GM23338 (cell line): ENCODE measurements at regions not wholly inside any gene's neighbourhood (a gene's known extent, or its start where the extent isn't known, plus 50 kb on each side); places are given as distances from the start of the nearest gene placed in this dataset.

Source experiments
- ATAC-seq: fragments of 200-7000 bp; cut with Tn5 transposase; 3 replicates; pipeline ENCODE4 v1.9.1; 2020
- DNase-seq: peaks from one replicate; pipeline ENCODE4 v3.0.0-alpha.2; 2015; ENCODE audit warnings: low spot score
- H2AFZ ChIP-seq: fragments of 200-600 bp; sonication (generic); 2 replicates; pipeline ENCODE4 v1.8.0; 2016; ENCODE audit warnings: antibody characterized with exemption, mild to moderate bottlenecking, moderate library complexity
- H3F3A ChIP-seq: fragments of 200-600 bp; sonication (generic); replicated peaks from 2 replicates; pipeline ENCODE4 v1.8.0; 2017; ENCODE audit warnings: antibody characterized with exemption, mixed run types, low read depth
- H3K27ac ChIP-seq: fragments of 200-600 bp; sonication (generic); 2 replicates; pipeline ENCODE4 v1.6.1; 2016; ENCODE audit warnings: low read depth
- H3K27me3 ChIP-seq: fragments of 200-600 bp; sonication (generic); 2 replicates; pipeline ENCODE4 v1.8.0; 2016; ENCODE audit warnings: mild to moderate bottlenecking, mixed run types, moderate library complexity; ENCODE audit not compliant: insufficient read depth
- H3K36me3 ChIP-seq: fragments of 200-600 bp; sonication (generic); 2 replicates; pipeline ENCODE4 v1.8.0; 2016; ENCODE audit warnings: mild to moderate bottlenecking; ENCODE audit not compliant: insufficient read depth
- H3K4me1 ChIP-seq: fragments of 200-600 bp; sonication (generic); 2 replicates; pipeline ENCODE4 v1.8.0; 2016; ENCODE audit warnings: mild to moderate bottlenecking, moderate library complexity; ENCODE audit not compliant: insufficient read depth
- H3K4me2 ChIP-seq: fragments of 200-600 bp; sonication (generic); 2 replicates; pipeline ENCODE4 v1.7.1; 2017; ENCODE audit warnings: mixed run types
- H3K4me3 ChIP-seq: fragments of 200-600 bp; sonication (generic); 2 replicates; pipeline ENCODE4 v1.6.1; 2016; ENCODE audit warnings: mixed run types
- H3K79me2 ChIP-seq: fragments of 200-600 bp; sonication (generic); replicated peaks from 2 replicates; pipeline ENCODE4 v1.8.0; 2017; ENCODE audit warnings: mild to moderate bottlenecking; ENCODE audit not compliant: insufficient read depth
- H3K9me2 ChIP-seq: fragments of 200-600 bp; sonication (generic); 2 replicates; pipeline ENCODE4 v1.8.0; 2017; ENCODE audit not compliant: insufficient read depth
- H4K20me1 ChIP-seq: fragments of 200-600 bp; sonication (generic); replicated peaks from 2 replicates; pipeline ENCODE4 v1.8.0; 2017; ENCODE audit warnings: mild to moderate bottlenecking; ENCODE audit not compliant: insufficient read depth
- H3K27ac Mint-ChIP-seq: 2 replicates; pipeline ENCODE4 v1.8.0; 2020; ENCODE audit warnings: inconsistent platforms, mild to moderate bottlenecking, moderate library complexity, mixed read lengths
- H3K27me3 Mint-ChIP-seq: 3 replicates; pipeline ENCODE4 v1.8.0; 2022; ENCODE audit warnings: low read depth, mild to moderate bottlenecking, moderate library complexity, mixed read lengths, inconsistent platforms; ENCODE audit not compliant: insufficient read depth, poor library complexity
- H3K36me3 Mint-ChIP-seq: 3 replicates; pipeline ENCODE4 v1.8.0; 2021; ENCODE audit warnings: low read depth, mild to moderate bottlenecking, inconsistent platforms, moderate library complexity, mixed read lengths
- H3K4me1 Mint-ChIP-seq: 3 replicates; pipeline ENCODE4 v1.8.0; 2020; ENCODE audit warnings: mild to moderate bottlenecking, inconsistent platforms, mixed read lengths
- H3K4me3 Mint-ChIP-seq: 3 replicates; pipeline ENCODE4 v1.8.0; 2021; ENCODE audit warnings: moderate library complexity, mild to moderate bottlenecking, inconsistent platforms, mixed read lengths
- H3K9me3 Mint-ChIP-seq: 3 replicates; pipeline ENCODE4 v1.8.0; 2020; ENCODE audit warnings: moderate library complexity, mild to moderate bottlenecking, inconsistent platforms, mixed read lengths
- CREB1 ChIP-seq: fragments of 250-450 bp; sonication (Bioruptor Pico); IDR thresholded peaks from 2 replicates; pipeline ENCODE4 v1.5.0; 2020; ENCODE audit warnings: low read depth, mild to moderate bottlenecking, moderate library complexity
- CTCF ChIP-seq, 2 experiments: fragments of 200-600 bp in 1 of 2; sonication (generic) in 1 of 2; conservative IDR thresholded peaks; 2 replicates each; pipeline versions ENCODE4 v1.5.1 to v1.6.1; 2016 to 2017; ENCODE audit warnings: antibody characterized with exemption in 2 of 2, low read depth in 2 of 2, mild to moderate bottlenecking in 2 of 2, moderate library complexity in 1 of 2
- ETS1 ChIP-seq: IDR thresholded peaks from 2 replicates; pipeline ENCODE4 v1.6.1; 2016; ENCODE audit warnings: antibody characterized with exemption
- EZH2 ChIP-seq: fragments of 200-600 bp; sonication (generic); IDR thresholded peaks from one replicate; pipeline ENCODE4 v1.8.0; 2017; ENCODE audit warnings: antibody characterized with exemption, mild to moderate bottlenecking, low read depth; ENCODE audit not compliant: unreplicated experiment
- EZH2phosphoT487 ChIP-seq: fragments of 200-600 bp; sonication (generic); IDR thresholded peaks from one replicate; pipeline ENCODE4 v1.8.1; 2018; ENCODE audit warnings: antibody characterized with exemption; ENCODE audit not compliant: unreplicated experiment
- JUNB ChIP-seq: IDR thresholded peaks from one replicate; pipeline ENCODE4 v1.6.1; 2016; ENCODE audit warnings: antibody characterized with exemption; ENCODE audit not compliant: unreplicated experiment
- NANOG ChIP-seq: IDR thresholded peaks from 2 replicates; pipeline ENCODE4 v1.6.1; 2016; ENCODE audit warnings: antibody characterized with exemption, borderline replicate concordance
- POLR2AphosphoS5 ChIP-seq: IDR thresholded peaks from 2 replicates; pipeline ENCODE4 v1.6.1; 2016; ENCODE audit warnings: antibody characterized with exemption, low read depth
- REST ChIP-seq: IDR thresholded peaks from one replicate; pipeline ENCODE4 v1.6.1; 2018; ENCODE audit warnings: antibody characterized with exemption; ENCODE audit not compliant: unreplicated experiment
- STAT1 ChIP-seq: IDR thresholded peaks from one replicate; pipeline ENCODE4 v1.6.1; 2016; ENCODE audit warnings: antibody characterized with exemption; ENCODE audit not compliant: unreplicated experiment
- ZNF114 ChIP-seq: fragments of 250-450 bp; sonication (Bioruptor Pico); IDR thresholded peaks from 2 replicates; pipeline ENCODE4 v1.5.0; 2020; ENCODE audit warnings: mild to moderate bottlenecking, moderate library complexity
- ZNF331 ChIP-seq: fragments of 250-450 bp; sonication (Bioruptor Pico); IDR thresholded peaks from 2 replicates; pipeline ENCODE4 v1.5.0; 2020; ENCODE audit warnings: low read depth, mild to moderate bottlenecking, moderate library complexity
- ZNF462 ChIP-seq: fragments of 250-450 bp; sonication (Bioruptor Pico); IDR thresholded peaks from 2 replicates; pipeline ENCODE4 v1.5.0; 2020; ENCODE audit warnings: mild to moderate bottlenecking, moderate library complexity

- DNase-seq (no peak), ATAC-seq (no peak)
- Histone ChIP-seq H3K4me2 (no peak overlapping the region), H4K20me1 (no peaks in the 10 kb centered on the region), H3F3A (no peaks in the 10 kb centered on the region), H3K9me2 (peaks cover 5% of the 10 kb centered on the region; the same call in 1 of the 2 replicates), H3K4me3 (no peak overlapping the region), H3K4me1 (peaks cover 4% of the 10 kb centered on the region; the same call in 1 of the 2 replicates), H3K27me3 (no peaks in the 10 kb centered on the region), H2AFZ (no peak overlapping the region), H3K27ac (no peak overlapping the region), H3K79me2 (no peaks in the 10 kb centered on the region), H3K36me3 (no peaks in the 10 kb centered on the region)
- H3K4me3 Mint-ChIP-seq, result no peak overlapping the region
- TF ChIP-seq EZH2 (no peak), NANOG (no peak), CTCF (conservative IDR thresholded peaks at IDR 0.05; ENCODE audit: low read depth in 2 of 2) (no peak), POLR2AphosphoS5 (no peak), STAT1 (no peak), JUNB (no peak), CREB1 (no peak), ZNF114 (no peak), EZH2phosphoT487 (no peak), ZNF462 (CRISPR knock-in tag) (no peak), ETS1 (no peak), ZNF331 (CRISPR knock-in tag) (no peak), REST (no peak)
- peaks cover 5% of the 10 kb centered on the region; the same call in 2 of the 3 replicates for H3K4me1 Mint-ChIP-seq
- no peaks in the 10 kb centered on the region for H3K36me3 Mint-ChIP-seq
- no peaks in the 10 kb centered on the region for H3K27me3 Mint-ChIP-seq
- H3K9me3 Mint-ChIP-seq, result no peaks in the 10 kb centered on the region
- H3K27ac Mint-ChIP-seq, result no peak overlapping the region
These were observed 203.6 kb downstream of the TGFB2 start for GRCh38 chr1:218548764-218549163.
